Choroid plexus epithelial cell (primary cell): ENCODE measurements at regions not wholly inside any gene's neighbourhood (a gene's known extent, or its start where the extent isn't known, plus 50 kb on each side); places are given as distances from the start of the nearest gene placed in this dataset.

Source experiments
- DNase-seq: peaks from one replicate; pipeline ENCODE4 v3.0.0-alpha.2; 2010; ENCODE audit warnings: low read depth
- H3K4me3 ChIP-seq: 2 replicates; pipeline ENCODE4 v1.5.1; 2011; ENCODE audit warnings: low read depth, mild to moderate bottlenecking, control low read depth, low read length, moderate library complexity
- CTCF ChIP-seq: conservative IDR thresholded peaks from 2 replicates; pipeline ENCODE4 v1.5.1; 2011; ENCODE audit warnings: low read depth, mild to moderate bottlenecking, control low read depth, inconsistent platforms, low read length, moderate library complexity

DNA sequence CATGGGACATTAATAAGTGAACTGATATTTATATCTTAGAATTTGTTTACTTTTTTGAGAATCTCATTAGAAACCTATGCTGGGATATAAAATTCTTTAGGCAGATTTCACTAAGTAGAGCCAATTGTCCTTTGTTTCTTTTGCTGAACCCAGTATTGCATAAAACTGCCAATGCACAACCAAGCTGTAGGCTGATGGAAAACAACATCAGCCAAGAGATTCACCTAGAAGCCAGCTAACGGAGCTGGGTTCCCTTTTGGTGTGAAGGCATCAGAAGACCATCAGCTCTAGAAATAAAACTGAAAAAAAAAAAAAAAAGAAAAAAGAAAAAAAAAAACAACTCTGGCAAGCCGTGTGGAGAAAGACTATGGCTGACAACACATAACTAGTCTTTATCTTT lies 328.2 kb upstream of the PDE3A start:
- no peak for TF ChIP-seq CTCF
- DNase-seq: no peak
- no peak overlapping the region for H3K4me3 ChIP-seq

DNA sequence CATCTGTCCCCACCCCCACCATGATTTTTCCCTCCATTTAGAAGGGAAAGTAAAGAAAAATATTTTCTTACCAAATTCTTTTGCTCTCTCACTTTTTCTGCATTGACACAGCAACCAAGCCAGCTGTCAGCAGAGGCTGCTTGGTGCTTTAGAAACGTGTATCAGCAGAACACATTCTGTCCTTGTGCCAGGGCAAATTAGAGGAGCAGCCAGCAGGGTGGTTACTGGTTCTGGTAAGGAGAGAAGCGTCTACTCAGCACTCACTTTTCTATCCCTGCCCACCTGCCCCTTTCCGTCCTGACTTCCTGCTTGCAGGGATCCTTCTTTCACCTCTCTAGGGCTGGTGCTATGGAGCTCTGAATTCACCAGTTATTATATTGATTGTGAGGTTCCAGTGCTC lies 327.5 kb upstream of the PDE3A start:
- TF ChIP-seq CTCF: no peak
- peak; percentile 36 for DNase-seq

GRCh38 chr12:20044351-20044750 lies 324.0 kb upstream of the PDE3A start:
- H3K4me3 ChIP-seq: no peak overlapping the region
- no peak for TF ChIP-seq CTCF
- no peak for DNase-seq

More for the DNA sequence above, 327.5 kb upstream of the PDE3A start:
- no peak overlapping the region for H3K4me3 ChIP-seq

GRCh38 chr12:20044846-20045245 lies 323.5 kb upstream of the PDE3A start:
- TF ChIP-seq CTCF: no peak
- no peak overlapping the region for H3K4me3 ChIP-seq
- no peak for DNase-seq

GRCh38 chr12:20047901-20048300 lies 320.4 kb upstream of the PDE3A start:
- no peak for DNase-seq
- TF ChIP-seq CTCF: no peak
- no peak overlapping the region for H3K4me3 ChIP-seq

- DNase-seq: peak; percentile 58
- no peak overlapping the region for H3K4me3 ChIP-seq
- no peak for TF ChIP-seq CTCF
Observed at GRCh38 chr12:20050221-20050620, 318.1 kb upstream of the PDE3A start.

DNA sequence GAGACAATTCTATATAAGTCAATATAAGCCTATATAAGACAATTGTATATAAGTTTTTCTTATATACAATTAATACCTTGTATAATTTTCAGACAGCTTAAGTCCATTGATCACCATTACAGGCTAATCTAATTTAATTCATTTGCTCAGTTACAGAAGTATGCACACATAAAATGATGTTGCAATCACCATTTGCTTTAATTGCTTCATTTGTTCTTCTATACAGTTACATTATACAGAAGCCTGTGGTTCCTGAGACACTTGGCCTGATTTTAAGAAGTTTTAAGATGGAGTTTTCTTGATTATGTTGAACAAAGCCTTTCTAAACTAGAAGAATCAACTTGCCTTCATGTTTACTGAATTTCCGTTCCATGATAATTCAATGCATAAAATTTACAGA lies 314.6 kb upstream of the PDE3A start:
- H3K4me3 ChIP-seq: no peak overlapping the region
- TF ChIP-seq CTCF: no peak
- DNase-seq: no peak
